B cell (primary cell): ENCODE measurements at regions not wholly inside any gene's neighbourhood (a gene's known extent, or its start where the extent isn't known, plus 50 kb on each side); places are given as distances from the start of the nearest gene placed in this dataset.

ENCODE experiments used
- ATAC-seq: fragments of 200-7000 bp; cut with Tn5 transposase; one replicate; pipeline ENCODE4 v1.10.0; 2021; ENCODE audit warnings: low read depth, mild to moderate bottlenecking, moderate number of reproducible peaks, moderate library complexity
- CTCF ChIA-PET: fragments of 350-600 bp; sonication (Branson Sonifier 250); formaldehyde crosslinking; loops from one replicate; lab custom pipeline; 2021; ENCODE audit warnings: antibody characterized with exemption, inconsistent platforms; lab: Charles Lee
- POLR2A ChIA-PET: fragments of 350-600 bp; sonication (Branson Sonifier 250); formaldehyde crosslinking; loops from one replicate; lab custom pipeline; 2021; ENCODE audit warnings: antibody characterized with exemption; lab: Charles Lee
- DNase-seq: peaks from one replicate; pipeline ENCODE4 v3.0.0; 2013
- H2AFZ ChIP-seq: 2 replicates; pipeline ENCODE4 v1.6.1; 2012; ENCODE audit warnings: mild to moderate bottlenecking, low read depth, low read length; ENCODE audit not compliant: insufficient read depth, poor library complexity, severe bottlenecking
- H3K27ac ChIP-seq, 2 donors: 1 replicate in 1 of 2; 2 replicates in 1 of 2; pipeline ENCODE4 v1.5.1; 2012 to 2013; ENCODE audit warnings: low read length in 2 of 2, mild to moderate bottlenecking in 2 of 2, moderate library complexity in 1 of 2
- H3K27me3 ChIP-seq, 4 experiments: fragments of 200-600 bp in 1 of 4; sonication (generic) in 1 of 4; replicated peaks in 1 of 4; 1 replicate in 2 of 4; 2 replicates in 2 of 4; pipeline versions ENCODE4 v1.6.1 to v1.7.0; 2013 to 2016; ENCODE audit warnings: low read length in 3 of 4, mild to moderate bottlenecking in 2 of 4, mixed read lengths in 1 of 4, moderate library complexity in 1 of 4; ENCODE audit not compliant: insufficient read depth in 4 of 4, control insufficient read depth in 3 of 4; ENCODE audit errors: control extremely low read depth in 1 of 4
- H3K36me3 ChIP-seq, 2 experiments: replicated peaks in 1 of 2; 1 replicate in 1 of 2; 2 replicates in 1 of 2; pipeline versions ENCODE4 v1.6.1 to v1.7.1; 2013; ENCODE audit warnings: low read length in 1 of 2; ENCODE audit not compliant: insufficient read depth in 2 of 2, control insufficient read depth in 1 of 2; ENCODE audit errors: control extremely low read depth in 1 of 2, extremely low read depth in 1 of 2
- H3K4me1 ChIP-seq, 2 donors: fragments of 200-600 bp in 1 of 2; sonication (generic) in 1 of 2; 1 replicate in 1 of 2; 2 replicates in 1 of 2; pipeline versions ENCODE4 v1.5.1 to v1.6.1; 2013 to 2017; ENCODE audit warnings: low read length in 2 of 2; ENCODE audit not compliant: control insufficient read depth in 2 of 2, insufficient read depth in 2 of 2
- H3K4me2 ChIP-seq: replicated peaks from 2 replicates; pipeline ENCODE3; 2012; ENCODE audit warnings: mild to moderate bottlenecking, low read depth, low read length; ENCODE audit not compliant: poor library complexity, severe bottlenecking
- H3K4me3 ChIP-seq, 5 experiments: fragments of 200-600 bp in 1 of 5; sonication (generic) in 1 of 5; 1 replicate in 3 of 5; 2 replicates in 2 of 5; pipeline versions ENCODE4 v1.5.1 to v1.7.0; 2011 to 2016; ENCODE audit warnings: low read length in 4 of 5, mild to moderate bottlenecking in 4 of 5, low read depth in 2 of 5, control low read depth in 1 of 5, moderate library complexity in 1 of 5; ENCODE audit not compliant: insufficient read depth in 1 of 5; ENCODE audit errors: control extremely low read depth in 1 of 5, extremely low read depth in 1 of 5
- H3K79me2 ChIP-seq: fragments of 200-600 bp; sonication (generic); one replicate; pipeline ENCODE4 v1.6.0; 2016; ENCODE audit warnings: low read length; ENCODE audit not compliant: control insufficient read depth, insufficient read depth
- H3K9ac ChIP-seq: fragments of 200-600 bp; sonication (generic); 2 replicates; pipeline ENCODE4 v1.6.1; 2017; ENCODE audit warnings: mild to moderate bottlenecking, low read length, moderate library complexity
- H3K9me3 ChIP-seq, 3 donors: one replicate each; pipeline versions ENCODE4 v1.6.1 to v1.7.1; 2013; ENCODE audit warnings: low read length in 2 of 3; ENCODE audit not compliant: control insufficient read depth in 2 of 3, insufficient read depth in 1 of 3; ENCODE audit errors: control extremely low read depth in 1 of 3
- H4K20me1 ChIP-seq: 2 replicates; pipeline ENCODE4 v1.6.0; 2012; ENCODE audit warnings: mild to moderate bottlenecking, low read length; ENCODE audit not compliant: insufficient read depth, control insufficient read depth, poor library complexity, severe bottlenecking
- H3K27ac Mint-ChIP-seq: one replicate; pipeline ENCODE4 v1.8.0; 2021; ENCODE audit warnings: mixed read lengths
- H3K27me3 Mint-ChIP-seq: one replicate; pipeline ENCODE4 v1.8.0; 2021; ENCODE audit warnings: mixed read lengths
- H3K4me1 Mint-ChIP-seq: one replicate; pipeline ENCODE4 v1.8.0; 2021; ENCODE audit warnings: mixed read lengths
- H3K4me3 Mint-ChIP-seq: one replicate; pipeline ENCODE4 v1.8.0; 2021; ENCODE audit warnings: mixed read lengths
- H3K9me3 Mint-ChIP-seq: one replicate; pipeline ENCODE4 v1.8.0; 2022; ENCODE audit warnings: mixed read lengths; ENCODE audit not compliant: insufficient read depth
- CTCF ChIP-seq: fragments of 200-600 bp; IDR thresholded peaks from one replicate; pipeline ENCODE4 v1.8.0; 2022; ENCODE audit warnings: antibody characterized with exemption, mild to moderate bottlenecking
- EZH2 ChIP-seq: IDR thresholded peaks from 2 replicates; pipeline ENCODE4 v1.6.1; 2012; ENCODE audit warnings: borderline replicate concordance, low read depth, mild to moderate bottlenecking, moderate library complexity, low read length; ENCODE audit not compliant: insufficient read depth, poor library complexity, severe bottlenecking
- WGBS: methylation state at CpG from one replicate; pipeline ENCODE4 v1.1.5; 2013; ENCODE audit warnings: missing lambda C conversion rate; ENCODE audit not compliant: insufficient coverage; 5-methylcytosine and 5-hydroxymethylcytosine counted together
- intact Hi-C: fragments of 100-400 bp; cut with micrococcal nuclease; formaldehyde crosslinking; loops from one replicate; pipeline ENCODE4 v1.10.0; 2022

GRCh38 chr6:148226284-148226683, 116.4 kb upstream of the SASH1 start:
- ATAC-seq (no peak), DNase-seq (no peak)
- Histone ChIP-seq H3K27me3 (peaks cover 0 to 3% (median 0%) of the 10 kb centered on the region in 4 experiments), H3K4me1 (no peaks in the 10 kb centered on the region), H3K36me3 (no peaks in the 10 kb centered on the region), H3K79me2 (no peaks in the 10 kb centered on the region), H3K27ac (no peak overlapping the region), H3K4me2 (no peak overlapping the region), H3K4me3 (no peak overlapping the region), H2AFZ (no peak overlapping the region), H3K9ac (no peak overlapping the region), H4K20me1 (no peaks in the 10 kb centered on the region), H3K9me3 (no peaks in the 10 kb centered on the region)
- H3K9me3 Mint-ChIP-seq = no peaks in the 10 kb centered on the region
- WGBS = 96% methylated on average over 4 of the region's 6 CpGs
- intact Hi-C loops = no loop called here
- ChIA-PET POLR2A (no interaction called here), CTCF (no interaction called here)
- no peak overlapping the region for H3K27ac Mint-ChIP-seq
- TF ChIP-seq CTCF = no peak
- TF ChIP-seq EZH2 = no peak
- H3K4me3 Mint-ChIP-seq = no peak overlapping the region
- peaks cover 9% of the 10 kb centered on the region for H3K27me3 Mint-ChIP-seq
- H3K4me1 Mint-ChIP-seq = no peaks in the 10 kb centered on the region

- H3K4me1 Mint-ChIP-seq = no peaks in the 10 kb centered on the region
- ATAC-seq (no peak), DNase-seq (no peak)
- CTCF ChIA-PET = no interaction called here
- H3K9me3 Mint-ChIP-seq = no peaks in the 10 kb centered on the region
- intact Hi-C loops = no loop called here
- Histone ChIP-seq H3K79me2 (no peaks in the 10 kb centered on the region), H3K9ac (no peak overlapping the region), H4K20me1 (no peaks in the 10 kb centered on the region), H2AFZ (no peak overlapping the region), H3K4me3 (no peak overlapping the region), H3K9me3 (no peaks in the 10 kb centered on the region), H3K27me3 (peaks cover 0 to 3% (median 1%) of the 10 kb centered on the region in 4 experiments), H3K4me1 (no peaks in the 10 kb centered on the region), H3K27ac (no peak overlapping the region), H3K4me2 (no peak overlapping the region), H3K36me3 (no peaks in the 10 kb centered on the region)
- no CpG with 5 or more reads among the region's 4 CpGs for WGBS
- H3K27me3 Mint-ChIP-seq = peaks cover 13% of the 10 kb centered on the region
- no peak for TF ChIP-seq CTCF
- TF ChIP-seq EZH2 = no peak
- H3K4me3 Mint-ChIP-seq = no peak overlapping the region
- no peak overlapping the region for H3K27ac Mint-ChIP-seq
- POLR2A ChIA-PET = no interaction called here
Measured at GRCh38 chr6:148231572-148231971, 111.1 kb upstream of the SASH1 start.
